Esophagus squamous epithelium (tissue), 5 donors: ENCODE measurements at regions not wholly inside any gene's neighbourhood (a gene's known extent, or its start where the extent isn't known, plus 50 kb on each side); places are given as distances from the start of the nearest gene placed in this dataset.

Experiments
- DNase-seq: peaks from one replicate; lab custom pipeline; 2025; lab: John Stamatoyannopoulos, UW
- H3K27ac ChIP-seq, 4 donors: fragments of 200-600 bp; sonication (generic); one replicate each; pipeline ENCODE4 v1.5.1; 2016 to 2019; ENCODE audit warnings: mild to moderate bottlenecking in 1 of 4
- H3K27me3 ChIP-seq, 4 donors: fragments of 200-600 bp; sonication (generic); 1 replicate in 3 of 4; 2 replicates in 1 of 4; pipeline versions ENCODE4 v1.5.1 to v1.6.0; 2017 to 2021; ENCODE audit warnings: antibody characterized with exemption in 1 of 4
- H3K36me3 ChIP-seq, 3 donors: fragments of 200-600 bp; sonication (generic); one replicate each; pipeline ENCODE4 v1.5.1; 2016 to 2019
- H3K4me1 ChIP-seq, 3 donors: fragments of 200-600 bp; sonication (generic); one replicate each; pipeline ENCODE4 v1.5.1; 2017 to 2019
- H3K4me3 ChIP-seq, 4 donors: fragments of 200-600 bp; sonication (generic); 1 replicate in 3 of 4; 2 replicates in 1 of 4; pipeline ENCODE4 v1.5.1; 2016 to 2019; ENCODE audit warnings: mild to moderate bottlenecking in 2 of 4, moderate library complexity in 1 of 4
- H3K9me3 ChIP-seq, 3 donors: fragments of 200-600 bp; sonication (generic); one replicate each; pipeline ENCODE4 v1.5.1; 2016 to 2019
- CTCF ChIP-seq, 6 experiments: fragments of 450-650 bp in 4 of 6; fragments of 200-600 bp in 2 of 6; sonication (generic) in 2 of 6; IDR thresholded peaks; one replicate each; pipeline ENCODE4 v1.5.1; 2016 to 2019; ENCODE audit warnings: antibody characterized with exemption in 6 of 6, mild to moderate bottlenecking in 4 of 6, moderate library complexity in 4 of 6
- POLR2A ChIP-seq, 4 donors: fragments of 450-650 bp; IDR thresholded peaks; one replicate each; pipeline ENCODE4 v1.6.1; 2017; ENCODE audit warnings: antibody characterized with exemption in 4 of 4, mild to moderate bottlenecking in 4 of 4, moderate library complexity in 3 of 4
- WGBS, 2 donors: methylation state at CpG; one replicate each; pipeline ENCODE4 v1.1.5; 2018; 5-methylcytosine and 5-hydroxymethylcytosine counted together
- intact Hi-C: fragments of 100-400 bp; cut with DNase I; formaldehyde crosslinking; loops from one replicate; pipeline ENCODE4 v1.15.0; 2022
- donor health status: DM: yes; HTN: yes; CAD: no.

GRCh38 chr2:22420076-22420475, 964.9 kb upstream of the KLHL29 start:
- no peaks in the 10 kb centered on the region for H3K27me3 ChIP-seq
- intact Hi-C loops = no loop called here
- TF ChIP-seq POLR2A (IDR thresholded peaks at IDR 0.05) = no peak
- no peak for TF ChIP-seq CTCF (IDR thresholded peaks at IDR 0.05)
- DNase-seq = no peak
- H3K4me1 ChIP-seq = no peaks in the 10 kb centered on the region
- no peaks in the 10 kb centered on the region for H3K36me3 ChIP-seq
- H3K27ac ChIP-seq = no peak overlapping the region
- H3K4me3 ChIP-seq = no peak overlapping the region
- no peaks in the 10 kb centered on the region for H3K9me3 ChIP-seq

- no peaks in the 10 kb centered on the region for H3K36me3 ChIP-seq
- intact Hi-C loops = no loop called here
- no peaks in the 10 kb centered on the region for H3K4me1 ChIP-seq
- no peak for TF ChIP-seq POLR2A (IDR thresholded peaks at IDR 0.05)
- no peak for TF ChIP-seq CTCF (IDR thresholded peaks at IDR 0.05)
- no peaks in the 10 kb centered on the region for H3K27me3 ChIP-seq
- no peak overlapping the region for H3K27ac ChIP-seq
- no peaks in the 10 kb centered on the region for H3K9me3 ChIP-seq
- no peak overlapping the region for H3K4me3 ChIP-seq
- 30 to 36% methylated on average over 1 of the region's 1 CpG for WGBS, 2 donors
- DNase-seq = no peak
Observed at GRCh38 chr2:22442051-22442450, 942.9 kb upstream of the KLHL29 start.

- WGBS, 2 donors = 68 to 84% methylated on average over 1 of the region's 1 CpG
Observed at GRCh38 chr2:22444281-22444680, 940.7 kb upstream of the KLHL29 start.

GRCh38 chr2:22449696-22450095, 935.3 kb upstream of the KLHL29 start:
- TF ChIP-seq POLR2A (IDR thresholded peaks at IDR 0.05) (no peak), CTCF (IDR thresholded peaks at IDR 0.05) (no peak)
- no peaks in the 10 kb centered on the region for H3K27me3 ChIP-seq
- no peak for DNase-seq
- intact Hi-C loops = no loop called here
- no peaks in the 10 kb centered on the region for H3K36me3 ChIP-seq
- no peaks in the 10 kb centered on the region for H3K9me3 ChIP-seq
- WGBS, 2 donors = 41 to 46% methylated on average over 5 of the region's 5 CpGs
- H3K27ac ChIP-seq = no peak overlapping the region
- H3K4me1 ChIP-seq = no peaks in the 10 kb centered on the region
- no peak overlapping the region for H3K4me3 ChIP-seq

More at GRCh38 chr2:22444281-22444680, 940.7 kb upstream of the KLHL29 start:
- TF ChIP-seq POLR2A (IDR thresholded peaks at IDR 0.05) = no peak
- no peak for TF ChIP-seq CTCF (IDR thresholded peaks at IDR 0.05)
- Histone ChIP-seq H3K4me3 (no peak overlapping the region), H3K36me3 (no peaks in the 10 kb centered on the region), H3K27ac (no peak overlapping the region), H3K4me1 (no peaks in the 10 kb centered on the region), H3K27me3 (no peaks in the 10 kb centered on the region), H3K9me3 (no peaks in the 10 kb centered on the region)
- no peak for DNase-seq
- intact Hi-C loops = no loop called here

GRCh38 chr2:22450831-22451230, 934.1 kb upstream of the KLHL29 start:
- Histone ChIP-seq H3K4me1 (no peaks in the 10 kb centered on the region), H3K9me3 (no peaks in the 10 kb centered on the region), H3K36me3 (no peaks in the 10 kb centered on the region), H3K4me3 (no peak overlapping the region), H3K27ac (no peak overlapping the region), H3K27me3 (no peaks in the 10 kb centered on the region)
- WGBS, 2 donors = 75 to 78% methylated on average over 7 to 8 of the region's 8 CpGs
- intact Hi-C loops = no loop called here
- no peak for DNase-seq
- TF ChIP-seq CTCF (IDR thresholded peaks at IDR 0.05) (no peak), POLR2A (IDR thresholded peaks at IDR 0.05) (no peak)
